ENCODE measurements at regions not wholly inside any gene's neighbourhood (a gene's known extent, or its start where the extent isn't known, plus 50 kb on each side); places are given as distances from the start of the nearest gene placed in this dataset.
A peak's percentile ranks its signal among the peaks of the same experiment; 100 is the strongest.

GRCh38 chr15:59948924-59949613 lies 55.0 kb upstream of the FOXB1 start:
- intact Hi-C loops (cut with micrococcal nuclease; ENCODE audit: unreplicated experiment): no loop called here
- 0 out of 5 replicates have a peak, but pooled peaks cover 0 to 6% of the 10 kb centered on the region in 2 experiments for H3K27me3 ChIP-seq (ENCODE audit: control insufficient read depth in 1 of 2, insufficient read depth in 2 of 2, low read length in 2 of 2)
- H3K9ac ChIP-seq (ENCODE audit: insufficient read depth, low read depth, low read length): no peak overlapping the region
- DNase-seq (ENCODE audit: low spot score) (no peak), ATAC-seq (no peak), FAIRE-seq (no peak)
- H3K9me3 ChIP-seq (ENCODE audit: low read length): no peaks in the 10 kb centered on the region
- TF ChIP-seq ZNF205 (CRISPR knock-in tag; IDR thresholded peaks at IDR 0.05) (no peak), PRDM15 (CRISPR knock-in tag; IDR thresholded peaks at IDR 0.05) (no peak), ZNF709 (CRISPR knock-in tag; IDR thresholded peaks at IDR 0.05) (no peak), SNAI1 (CRISPR knock-in tag; IDR thresholded peaks at IDR 0.05; ENCODE audit: borderline replicate concordance) (no peak), MTERF4 (CRISPR knock-in tag; IDR thresholded peaks at IDR 0.05) (no peak), MAFK (conservative IDR thresholded peaks at IDR 0.05 in 1 of 2, IDR thresholded peaks at IDR 0.05 in 1 of 2; ENCODE audit: low read length in 2 of 2) (peak; percentile 33 to 72; a peak in 3 of 4 replicates), MAFF (IDR thresholded peaks at IDR 0.05; ENCODE audit: low read depth, low read length) (peak; percentile 55), ZNF331 (CRISPR knock-in tag; IDR thresholded peaks at IDR 0.05) (no peak), CTCF (CRISPR knock-in tag; IDR thresholded peaks at IDR 0.05) (no peak), ZNF362 (CRISPR knock-in tag; IDR thresholded peaks at IDR 0.05; ENCODE audit: borderline replicate concordance) (no peak), ZSCAN25 (CRISPR knock-in tag; IDR thresholded peaks at IDR 0.05) (no peak), CREB1 (IDR thresholded peaks at IDR 0.05) (no peak), CREB1 (CRISPR knock-in tag; IDR thresholded peaks at IDR 0.05) (no peak), ZSCAN22 (CRISPR knock-in tag; IDR thresholded peaks at IDR 0.05) (no peak), BATF2 (CRISPR knock-in tag; IDR thresholded peaks at IDR 0.05) (no peak), TCF7L2 (IDR thresholded peaks at IDR 0.05; ENCODE audit: low read depth, low read length) (no peak), ZZZ3 (CRISPR knock-in tag; IDR thresholded peaks at IDR 0.05; ENCODE audit: borderline replicate concordance) (no peak), JUND (CRISPR knock-in tag; IDR thresholded peaks at IDR 0.05) (no peak)
- H3K4me1 ChIP-seq (ENCODE audit: insufficient read depth, low read length): no peaks in the 10 kb centered on the region
- 3% methylated on average over 8 of the region's 8 CpGs for WGBS (ENCODE audit: low lambda C conversion rate)
- no peak overlapping the region for H3K27ac ChIP-seq (ENCODE audit: extremely low read length, insufficient read depth, low read length)
- CTCF ChIA-PET (ENCODE audit: low intra/inter-chr PET ratio, low total read pairs): no interaction called here
- H3K36me3 ChIP-seq (replicated peaks in 1 of 2; ENCODE audit: control insufficient read depth in 1 of 2, insufficient read depth in 2 of 2, low read length in 2 of 2): no peaks in the 10 kb centered on the region
- no peaks in the 10 kb centered on the region for H3K79me2 ChIP-seq (ENCODE audit: insufficient read depth, low read length)
- no peak overlapping the region for H3K4me3 ChIP-seq (replicated peaks in 1 of 3; ENCODE audit: insufficient read depth in 1 of 3, low read depth in 2 of 3, low read length in 3 of 3)
- no peak overlapping the region for H3K4me2 ChIP-seq (ENCODE audit: low read depth, low read length)
- in situ Hi-C loops (cut with HindIII; ENCODE audit: extremely low pct_ligation_motif_present, low pct_unique_long_range_greater_than_20kb): no loop called here
- BruUV-seq (replicated peaks): no TSS peak
- H4K20me1 ChIP-seq (ENCODE audit: insufficient read depth, low read length): no peaks in the 10 kb centered on the region
- H2AFZ ChIP-seq (ENCODE audit: low read length): no peak overlapping the region
- POLR2A ChIA-PET: no interaction called here
